GM19099 (cell line): ENCODE measurements at regions not wholly inside any gene's neighbourhood (a gene's known extent, or its start where the extent isn't known, plus 50 kb on each side); places are given as distances from the start of the nearest gene placed in this dataset.

ENCODE experiments used
- POLR2A ChIP-seq: IDR thresholded peaks from 3 replicates; pipeline ENCODE4 v1.6.1; 2011; ENCODE audit warnings: low read depth; ENCODE audit not compliant: insufficient read length; ENCODE audit errors: extremely low read depth

DNA sequence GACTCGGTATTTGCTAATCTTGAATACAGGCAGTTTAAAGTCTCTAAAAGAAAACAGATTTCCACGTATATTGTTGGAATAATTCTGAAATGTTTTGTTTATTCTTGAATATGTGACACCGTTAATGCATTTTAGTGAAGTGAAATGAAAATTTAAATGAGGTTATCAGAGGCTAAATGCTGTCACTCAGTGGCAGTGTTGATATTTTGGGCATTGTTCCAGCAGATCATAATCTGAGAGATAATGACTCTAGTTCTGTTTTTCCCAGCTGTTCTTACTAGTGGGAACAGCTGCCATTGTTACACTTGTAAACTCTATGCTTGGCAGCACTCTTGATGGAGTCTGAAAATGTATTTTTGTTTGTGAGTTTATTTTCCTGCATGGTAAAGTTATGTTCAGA, 365.6 kb upstream of the SLC10A2 start:
- no peak for TF ChIP-seq POLR2A

GRCh38 chr13:103430368-103430767, 364.2 kb upstream of the SLC10A2 start:
- TF ChIP-seq POLR2A: no peak

DNA sequence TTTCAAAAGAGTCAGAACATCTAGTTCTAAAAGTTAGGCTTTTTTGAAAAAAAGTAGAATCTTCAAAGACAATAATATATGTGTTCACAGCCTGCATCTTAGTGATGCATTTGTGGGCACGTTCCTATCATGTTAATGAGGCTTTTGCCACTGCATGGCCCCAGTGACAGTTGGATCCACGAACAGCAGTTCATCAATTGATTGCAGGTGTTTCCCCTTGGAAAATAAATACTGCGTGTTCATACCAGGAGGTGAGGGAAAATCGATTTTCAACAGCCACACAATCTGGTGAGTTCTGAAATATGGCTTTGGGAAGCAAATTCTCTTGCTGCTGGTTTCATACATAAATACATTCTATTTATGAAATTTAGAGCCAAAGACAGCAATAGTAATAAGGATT, 343.8 kb upstream of the SLC10A2 start:
- no peak for TF ChIP-seq POLR2A

DNA sequence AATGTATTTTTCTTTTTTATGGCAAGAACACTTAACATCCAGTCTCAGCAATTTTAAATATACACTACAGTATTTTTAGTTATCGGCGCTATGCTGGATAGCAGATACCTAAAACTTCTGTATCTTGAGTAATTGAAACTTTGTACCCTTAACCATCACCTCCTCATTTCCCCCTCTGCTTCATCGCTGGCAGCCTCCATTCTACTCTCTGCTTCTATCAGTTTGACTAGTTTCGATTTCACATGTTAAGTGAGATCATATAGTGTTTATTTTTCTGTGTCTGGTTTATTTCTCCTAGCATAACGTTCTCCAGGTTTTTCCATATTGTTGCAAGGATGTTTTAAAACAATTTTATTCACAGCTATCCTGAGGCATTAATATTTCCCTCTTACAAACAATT, 340.8 kb upstream of the SLC10A2 start:
- TF ChIP-seq POLR2A: no peak

- no peak for TF ChIP-seq POLR2A
These were observed 339.1 kb upstream of the SLC10A2 start for GRCh38 chr13:103405297-103405696.

DNA sequence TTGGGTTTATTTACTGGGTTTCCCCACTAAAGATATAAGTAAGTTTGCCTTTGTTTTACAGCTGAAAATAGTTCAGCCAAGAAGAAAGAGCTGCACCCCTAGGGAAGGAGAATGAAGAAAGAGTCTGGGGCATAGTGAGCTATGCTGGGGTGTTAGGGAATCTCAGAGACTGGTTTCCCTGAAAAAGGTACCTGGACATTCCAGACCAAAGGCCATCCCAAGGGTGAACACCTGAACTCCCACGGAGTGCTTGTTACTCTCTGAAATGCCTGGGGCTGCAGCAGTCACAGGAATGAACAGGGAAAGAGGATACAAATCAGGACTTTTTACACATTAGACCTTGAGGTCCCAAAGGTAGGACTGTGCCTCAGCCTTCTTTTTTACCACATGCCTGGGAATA, 337.6 kb upstream of the SLC10A2 start:
- no peak for TF ChIP-seq POLR2A

- TF ChIP-seq POLR2A: no peak
These were observed 337.0 kb upstream of the SLC10A2 start for GRCh38 chr13:103403148-103403740.

- no peak for TF ChIP-seq POLR2A
These were observed 328.9 kb upstream of the SLC10A2 start for GRCh38 chr13:103395139-103395538.

- no peak for TF ChIP-seq POLR2A
These were observed 328.4 kb upstream of the SLC10A2 start for GRCh38 chr13:103394618-103395017.

DNA sequence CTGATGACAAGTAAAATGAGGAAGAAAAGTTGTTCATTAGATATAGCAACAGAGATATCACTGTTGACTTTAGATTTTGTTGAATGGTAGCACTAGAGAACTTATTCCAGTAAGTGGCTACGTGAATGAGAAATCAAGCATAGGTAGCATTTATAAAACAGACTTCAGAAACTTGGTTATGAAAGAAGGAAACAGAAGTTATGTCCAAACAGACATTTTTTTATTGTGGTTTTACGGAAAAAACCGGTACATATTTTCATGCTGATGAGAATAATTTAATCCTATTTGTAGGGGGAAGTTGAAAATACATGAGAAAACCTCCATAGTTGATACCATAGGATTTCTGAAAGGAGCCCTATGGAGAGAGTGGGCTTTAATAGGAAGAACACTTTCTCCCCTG, 325.7 kb upstream of the SLC10A2 start:
- no peak for TF ChIP-seq POLR2A

DNA sequence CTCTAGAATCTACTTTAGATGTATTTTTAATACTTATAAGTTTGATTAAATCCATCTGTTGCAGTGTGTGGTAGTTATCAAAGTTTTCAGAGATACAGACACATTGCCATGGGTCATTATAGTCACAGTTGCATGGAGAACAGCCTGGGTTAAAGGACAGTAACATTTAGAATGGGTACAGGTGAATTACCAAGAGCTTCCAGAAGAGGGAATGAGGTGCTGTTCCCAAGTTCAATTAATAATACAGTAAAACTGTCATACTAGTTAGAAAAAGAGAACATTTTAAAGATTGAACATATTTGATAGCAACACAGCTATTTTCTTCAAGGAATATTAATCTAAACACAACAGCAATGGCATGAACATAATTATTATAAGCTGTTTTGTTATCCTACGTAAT, 322.6 kb upstream of the SLC10A2 start:
- no peak for TF ChIP-seq POLR2A

DNA sequence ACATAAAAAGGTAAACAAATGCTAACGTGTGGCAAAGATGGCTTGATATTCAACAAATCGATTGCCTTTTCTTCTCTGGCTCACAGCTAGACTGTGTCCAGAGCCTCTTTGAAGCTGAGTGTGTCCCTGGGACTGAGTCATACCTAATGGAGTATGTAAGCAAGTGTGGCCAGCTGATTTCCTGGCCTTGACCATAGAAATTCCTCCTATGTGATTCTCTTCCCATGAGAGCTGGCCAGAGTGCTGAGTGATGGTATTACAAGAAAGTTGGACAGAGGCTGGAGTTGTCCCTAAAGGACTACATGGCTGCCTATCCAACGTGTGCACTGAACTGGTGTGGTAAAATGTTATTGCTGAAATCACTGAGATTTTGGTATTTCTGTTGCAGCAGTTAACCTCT, 320.1 kb upstream of the SLC10A2 start:
- no peak for TF ChIP-seq POLR2A

DNA sequence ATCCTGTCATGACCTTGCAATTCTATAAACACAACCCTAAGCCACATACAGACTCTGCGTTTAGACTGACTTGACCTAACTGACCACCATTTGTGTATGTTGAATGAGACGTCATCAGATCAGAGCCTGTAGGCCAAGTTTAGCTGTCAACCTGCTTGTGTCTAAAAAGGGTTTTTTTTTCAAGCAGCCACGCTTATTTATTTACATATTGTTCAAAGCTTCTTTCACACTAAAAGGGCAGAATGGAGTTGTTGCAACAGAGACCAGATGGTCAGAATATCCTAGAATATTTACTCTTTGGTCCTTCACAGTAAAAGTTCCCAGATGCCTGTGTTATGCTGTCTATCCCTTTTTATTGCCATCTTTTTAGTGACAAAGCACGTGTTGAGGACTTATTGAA, 307.7 kb upstream of the SLC10A2 start:
- no peak for TF ChIP-seq POLR2A

GRCh38 chr13:103371271-103371670, 305.1 kb upstream of the SLC10A2 start:
- no peak for TF ChIP-seq POLR2A

DNA sequence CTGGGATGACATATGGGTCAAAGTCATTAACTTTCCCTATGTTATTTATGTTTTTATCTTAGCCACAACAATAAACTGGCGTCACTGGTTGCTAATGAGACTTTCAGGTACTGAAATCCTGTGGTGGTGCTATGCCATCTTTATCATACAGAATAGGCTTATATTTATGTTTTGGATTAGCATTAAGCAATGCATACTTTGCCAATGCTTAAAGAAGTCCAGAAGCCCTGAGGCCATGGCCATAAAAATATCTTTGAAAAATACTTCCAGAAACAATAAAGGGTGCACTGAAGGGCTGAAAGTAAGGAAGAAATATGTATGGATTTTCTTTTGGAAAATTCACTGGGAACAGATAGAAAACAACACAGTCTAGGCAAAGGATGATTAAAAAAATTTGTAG, 304.6 kb upstream of the SLC10A2 start:
- no peak for TF ChIP-seq POLR2A

GRCh38 chr13:103358255-103358932, 292.2 kb upstream of the SLC10A2 start:
- no peak for TF ChIP-seq POLR2A
